ENCODE measurements at regions not wholly inside any gene's neighbourhood (a gene's known extent, or its start where the extent isn't known, plus 50 kb on each side); places are given as distances from the start of the nearest gene placed in this dataset.

- no peaks in the 10 kb centered on the region for H3K9me2 ChIP-seq (replicated peaks; ENCODE audit: insufficient read depth, low read length)
- H3K27ac ChIP-seq (ENCODE audit: low read length): no peak overlapping the region
- H4K20me1 ChIP-seq (ENCODE audit: insufficient read depth, low read length): no peaks in the 10 kb centered on the region
- no peak overlapping the region for H2AFZ ChIP-seq (ENCODE audit: low read length)
- H3K9me3 ChIP-seq (replicated peaks; ENCODE audit: insufficient read depth, low read length): no peaks in the 10 kb centered on the region
- no peak for TF ChIP-seq EZH2 (optimal IDR thresholded peaks at IDR 0.05; ENCODE audit: low read depth, low read length)
- TF ChIP-seq CTCF (IDR thresholded peaks at IDR 0.05; ENCODE audit: low read length): no peak
- no peak for TF ChIP-seq EZH2phosphoT487 (IDR thresholded peaks at IDR 0.05; ENCODE audit: low read length)
- H3K9ac ChIP-seq (ENCODE audit: low read length): no peak overlapping the region
- no peaks in the 10 kb centered on the region for H3K36me3 ChIP-seq (replicated peaks; ENCODE audit: insufficient read depth, low read length)
- H3K79me2 ChIP-seq (ENCODE audit: low read length): no peaks in the 10 kb centered on the region
- DNase-seq: no peak
- no peaks in the 10 kb centered on the region for H3K27me3 ChIP-seq (replicated peaks; ENCODE audit: insufficient read depth, low read length)
- H3K4me2 ChIP-seq (ENCODE audit: low read depth, low read length): no peak overlapping the region
- H3K4me1 ChIP-seq (ENCODE audit: low read length): no peaks in the 10 kb centered on the region
- no peaks in the 10 kb centered on the region for H3F3A ChIP-seq (ENCODE audit: insufficient read depth, low read length)
- no peak overlapping the region for H3K4me3 ChIP-seq (ENCODE audit: low read length)
Observed at GRCh38 chr1:187114792-187115191, 286.0 kb downstream of the PLA2G4A start.

- Histone ChIP-seq H3K36me3 (replicated peaks; ENCODE audit: insufficient read depth, low read length) (no peaks in the 10 kb centered on the region), H3K4me2 (ENCODE audit: low read depth, low read length) (no peak overlapping the region), H3K9me2 (replicated peaks; ENCODE audit: insufficient read depth, low read length) (no peaks in the 10 kb centered on the region), H3K79me2 (ENCODE audit: low read length) (no peaks in the 10 kb centered on the region), H2AFZ (ENCODE audit: low read length) (no peak overlapping the region), H3K27me3 (replicated peaks; ENCODE audit: insufficient read depth, low read length) (no peaks in the 10 kb centered on the region), H4K20me1 (ENCODE audit: insufficient read depth, low read length) (no peaks in the 10 kb centered on the region), H3K27ac (ENCODE audit: low read length) (no peak overlapping the region), H3K4me3 (ENCODE audit: low read length) (no peak overlapping the region), H3F3A (ENCODE audit: insufficient read depth, low read length) (no peaks in the 10 kb centered on the region), H3K9ac (ENCODE audit: low read length) (no peak overlapping the region), H3K9me3 (replicated peaks; ENCODE audit: insufficient read depth, low read length) (no peaks in the 10 kb centered on the region), H3K4me1 (ENCODE audit: low read length) (0 out of 2 replicates have a peak, but pooled peaks cover 3% of the 10 kb centered on the region)
- no peak for DNase-seq
- TF ChIP-seq CTCF (IDR thresholded peaks at IDR 0.05; ENCODE audit: low read length) (no peak), EZH2phosphoT487 (IDR thresholded peaks at IDR 0.05; ENCODE audit: low read length) (no peak), EZH2 (optimal IDR thresholded peaks at IDR 0.05; ENCODE audit: low read depth, low read length) (no peak)
Observed at GRCh38 chr1:187121661-187122060, 292.9 kb downstream of the PLA2G4A start.

- no peaks in the 10 kb centered on the region for H3K9me2 ChIP-seq (replicated peaks; ENCODE audit: insufficient read depth, low read length)
- no peaks in the 10 kb centered on the region for H3K36me3 ChIP-seq (replicated peaks; ENCODE audit: insufficient read depth, low read length)
- no peak for TF ChIP-seq EZH2 (optimal IDR thresholded peaks at IDR 0.05; ENCODE audit: low read depth, low read length)
- TF ChIP-seq EZH2phosphoT487 (IDR thresholded peaks at IDR 0.05; ENCODE audit: low read length): no peak
- no peak for TF ChIP-seq CTCF (IDR thresholded peaks at IDR 0.05; ENCODE audit: low read length)
- no peak overlapping the region for H3K9ac ChIP-seq (ENCODE audit: low read length)
- no peaks in the 10 kb centered on the region for H3K27me3 ChIP-seq (replicated peaks; ENCODE audit: insufficient read depth, low read length)
- H3K79me2 ChIP-seq (ENCODE audit: low read length): no peaks in the 10 kb centered on the region
- no peak overlapping the region for H3K4me2 ChIP-seq (ENCODE audit: low read depth, low read length)
- H3K27ac ChIP-seq (ENCODE audit: low read length): no peak overlapping the region
- no peak overlapping the region for H2AFZ ChIP-seq (ENCODE audit: low read length)
- no peak overlapping the region for H3K4me3 ChIP-seq (ENCODE audit: low read length)
- DNase-seq: no peak
- 0 out of 2 replicates have a peak, but pooled peaks cover 3% of the 10 kb centered on the region for H3K4me1 ChIP-seq (ENCODE audit: low read length)
- H3K9me3 ChIP-seq (replicated peaks; ENCODE audit: insufficient read depth, low read length): no peaks in the 10 kb centered on the region
- H4K20me1 ChIP-seq (ENCODE audit: insufficient read depth, low read length): no peaks in the 10 kb centered on the region
- H3F3A ChIP-seq (ENCODE audit: insufficient read depth, low read length): no peaks in the 10 kb centered on the region
Observed at GRCh38 chr1:187122566-187122965, 293.8 kb downstream of the PLA2G4A start.

Measured in MM.1S (cell line).